NT2/D1 (cell line): ENCODE measurements at regions not wholly inside any gene's neighbourhood (a gene's known extent, or its start where the extent isn't known, plus 50 kb on each side); places are given as distances from the start of the nearest gene placed in this dataset.

Source experiments
- SUZ12 ChIP-seq: IDR thresholded peaks from 2 replicates; pipeline ENCODE4 v1.6.1; 2011; ENCODE audit not compliant: insufficient read length, insufficient read depth; ENCODE audit errors: extremely low read depth
- YY1 ChIP-seq: IDR thresholded peaks from 2 replicates; pipeline ENCODE4 v1.6.1; 2011; ENCODE audit not compliant: insufficient read length, insufficient read depth
- ZNF274 ChIP-seq: IDR thresholded peaks from 2 replicates; pipeline ENCODE4 v1.6.1; 2011; ENCODE audit warnings: mild to moderate bottlenecking, low read depth, low read length

GRCh38 chrX:145396612-145397011 lies 149.3 kb downstream of the SPANXN1 start:
- no peak for TF ChIP-seq SUZ12
- no peak for TF ChIP-seq YY1
- TF ChIP-seq ZNF274: no peak
